Cardiac fibroblast (primary cell): ENCODE measurements at regions not wholly inside any gene's neighbourhood (a gene's known extent, or its start where the extent isn't known, plus 50 kb on each side); places are given as distances from the start of the nearest gene placed in this dataset.

Source experiments
- DNase-seq, 2 donors: peaks; one replicate each; pipeline versions ENCODE4 v3.0.0 to v3.0.0-alpha.2; 2010; ENCODE audit warnings: low read depth in 2 of 2
- H3K4me3 ChIP-seq, 2 donors: replicated peaks in 1 of 2; 1 replicate in 1 of 2; 2 replicates in 1 of 2; pipeline ENCODE4 v1.5.1; 2011; ENCODE audit warnings: low read depth in 2 of 2, low read length in 2 of 2, mild to moderate bottlenecking in 2 of 2, moderate library complexity in 1 of 2
- TF ChIP-seq, protein P1 (sequence below): IDR thresholded peaks from one replicate; pipeline ENCODE4 v1.5.1; 2011; ENCODE audit warnings: low read depth, mild to moderate bottlenecking, low read length, inconsistent platforms

DNA sequence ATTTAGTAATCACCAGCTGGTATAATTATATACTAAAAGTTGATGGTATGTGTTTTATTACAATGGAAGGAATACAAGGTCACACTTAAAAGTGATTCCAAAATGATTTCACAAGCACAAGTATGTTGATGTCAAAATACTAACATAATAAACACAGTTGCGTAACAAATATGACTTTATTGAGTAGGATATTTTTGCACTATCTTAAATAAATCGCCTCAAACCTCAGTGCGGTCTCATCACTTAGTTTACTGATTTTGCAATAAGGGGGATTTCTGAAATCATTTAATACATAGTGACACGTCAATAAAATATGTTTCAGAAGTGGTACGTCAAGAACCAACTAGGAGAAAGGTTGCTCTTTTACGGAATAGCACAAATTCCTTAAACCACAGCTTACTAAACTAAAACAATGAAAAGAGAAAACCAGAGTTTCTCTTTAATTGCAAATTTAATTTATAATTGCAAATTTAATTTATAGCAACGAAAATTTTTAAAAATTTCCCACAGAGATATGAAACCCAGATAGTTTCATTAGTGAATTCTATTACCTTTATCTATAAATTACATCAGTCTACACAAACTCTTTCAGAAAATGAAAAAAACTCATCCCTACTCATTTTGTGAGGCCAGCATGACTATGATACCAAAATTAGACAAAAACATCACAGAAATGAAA is 304.0 kb upstream of the REG3G start:
- DNase-seq, result no peak
- H3K4me3 ChIP-seq, result no peak overlapping the region
- TF ChIP-seq, protein P1, sequence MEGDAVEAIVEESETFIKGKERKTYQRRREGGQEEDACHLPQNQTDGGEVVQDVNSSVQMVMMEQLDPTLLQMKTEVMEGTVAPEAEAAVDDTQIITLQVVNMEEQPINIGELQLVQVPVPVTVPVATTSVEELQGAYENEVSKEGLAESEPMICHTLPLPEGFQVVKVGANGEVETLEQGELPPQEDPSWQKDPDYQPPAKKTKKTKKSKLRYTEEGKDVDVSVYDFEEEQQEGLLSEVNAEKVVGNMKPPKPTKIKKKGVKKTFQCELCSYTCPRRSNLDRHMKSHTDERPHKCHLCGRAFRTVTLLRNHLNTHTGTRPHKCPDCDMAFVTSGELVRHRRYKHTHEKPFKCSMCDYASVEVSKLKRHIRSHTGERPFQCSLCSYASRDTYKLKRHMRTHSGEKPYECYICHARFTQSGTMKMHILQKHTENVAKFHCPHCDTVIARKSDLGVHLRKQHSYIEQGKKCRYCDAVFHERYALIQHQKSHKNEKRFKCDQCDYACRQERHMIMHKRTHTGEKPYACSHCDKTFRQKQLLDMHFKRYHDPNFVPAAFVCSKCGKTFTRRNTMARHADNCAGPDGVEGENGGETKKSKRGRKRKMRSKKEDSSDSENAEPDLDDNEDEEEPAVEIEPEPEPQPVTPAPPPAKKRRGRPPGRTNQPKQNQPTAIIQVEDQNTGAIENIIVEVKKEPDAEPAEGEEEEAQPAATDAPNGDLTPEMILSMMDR, result no peak

DNA sequence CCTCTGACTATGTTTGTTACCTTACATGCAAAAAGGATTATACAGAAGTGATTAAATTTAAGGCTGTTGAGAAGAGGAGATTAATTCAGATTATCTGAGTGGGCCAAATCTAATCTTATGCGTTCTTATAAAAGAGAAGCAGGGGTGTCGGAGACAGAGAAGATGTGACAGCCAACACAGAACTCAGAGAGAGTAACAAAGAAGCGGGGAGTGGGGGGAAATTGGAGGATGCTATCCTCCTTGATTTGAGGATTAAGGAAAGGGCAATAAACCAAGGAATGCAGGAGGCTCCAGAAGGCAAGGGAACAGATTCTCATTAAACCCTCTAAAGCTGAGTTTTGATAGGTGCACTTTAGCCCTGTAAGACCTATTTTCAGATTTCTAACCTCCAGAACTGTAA is 291.3 kb upstream of the REG3G start:
- DNase-seq, result no peak
- H3K4me3 ChIP-seq, result no peak overlapping the region
- TF ChIP-seq, protein P1, result no peak

DNA sequence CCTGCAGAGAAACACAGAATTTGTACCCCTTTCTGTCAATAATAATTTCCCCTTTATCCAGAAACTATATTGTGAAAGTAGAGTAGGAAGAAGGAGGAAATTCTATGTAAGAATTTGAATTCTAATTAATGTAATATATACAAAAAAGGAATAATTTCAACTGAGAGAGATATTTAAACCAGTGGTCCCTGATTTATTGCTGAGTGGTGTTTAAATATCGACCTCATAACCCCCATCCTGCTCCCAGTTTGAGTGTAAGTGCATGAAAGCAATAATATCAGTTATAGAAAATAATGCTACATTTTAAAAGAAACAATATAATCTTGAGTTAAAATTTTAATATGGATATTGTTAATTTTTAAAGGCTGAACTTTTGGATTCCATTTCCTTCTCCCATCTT is 286.2 kb upstream of the REG3G start:
- TF ChIP-seq, protein P1, result no peak
- H3K4me3 ChIP-seq, result no peak overlapping the region
- no peak for DNase-seq

DNA sequence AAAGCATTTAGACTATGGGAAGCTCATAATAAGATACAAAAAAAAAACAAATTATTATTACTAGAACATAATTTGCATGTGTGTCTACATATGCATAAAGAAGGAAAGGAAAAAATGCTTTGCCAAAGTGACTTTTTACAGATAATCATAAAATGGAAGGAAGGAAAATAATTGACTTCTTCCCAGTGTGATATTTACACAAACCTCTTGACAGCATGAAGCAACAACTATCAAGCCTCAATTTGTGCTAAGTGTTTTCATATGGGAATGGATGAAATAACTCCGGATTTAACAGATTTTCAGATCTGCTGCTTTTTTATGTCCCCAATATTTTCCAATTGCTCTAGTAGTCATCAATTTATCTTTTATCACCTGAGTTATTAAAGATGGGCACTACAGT is 275.9 kb upstream of the REG3G start:
- DNase-seq, result no peak
- H3K4me3 ChIP-seq, result no peak overlapping the region

DNA sequence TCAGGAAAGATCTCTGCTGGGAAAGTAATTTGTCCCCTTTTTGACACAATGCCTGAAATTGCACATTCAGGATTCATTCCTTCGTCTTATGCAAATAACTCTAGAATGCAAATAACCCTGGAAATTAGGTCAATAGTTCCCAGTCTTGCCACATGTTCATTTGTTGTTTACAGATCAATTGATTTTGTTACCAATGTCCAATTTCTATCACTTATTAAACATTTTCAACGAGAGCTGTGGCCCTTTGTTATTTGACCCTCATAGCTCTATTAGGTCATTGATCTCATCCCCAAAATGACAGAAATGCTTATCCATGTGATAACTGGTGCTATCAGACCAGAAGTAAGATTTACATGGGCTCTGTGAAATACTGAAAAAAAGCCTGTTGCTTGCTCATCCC is 275.3 kb upstream of the REG3G start:
- DNase-seq, result no peak
- TF ChIP-seq, protein P1, result no peak
- H3K4me3 ChIP-seq, result no peak overlapping the region

More for the DNA sequence above, 275.9 kb upstream of the REG3G start:
- TF ChIP-seq, protein P1, result no peak

DNA sequence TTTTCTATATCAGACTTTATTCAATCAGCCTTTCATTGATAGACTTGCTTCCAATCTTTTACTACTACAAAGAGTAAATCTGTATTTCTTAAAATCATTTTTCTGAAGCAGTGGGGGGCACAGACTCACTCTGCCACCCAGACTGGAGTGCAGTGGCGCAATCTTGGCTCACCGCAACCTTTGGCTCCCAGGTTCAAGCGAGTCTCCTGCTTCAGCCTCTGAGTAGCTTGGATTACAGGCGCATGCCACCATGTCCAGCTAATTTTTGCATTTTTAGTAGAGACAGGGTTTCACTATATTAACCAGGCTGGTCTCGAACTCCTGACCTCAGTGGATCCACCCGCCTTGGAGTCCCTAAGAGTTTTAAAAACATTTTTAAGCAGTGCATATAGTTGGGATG is 270.6 kb upstream of the REG3G start:
- TF ChIP-seq, protein P1, result no peak
- no peak for DNase-seq
- no peak overlapping the region for H3K4me3 ChIP-seq

DNA sequence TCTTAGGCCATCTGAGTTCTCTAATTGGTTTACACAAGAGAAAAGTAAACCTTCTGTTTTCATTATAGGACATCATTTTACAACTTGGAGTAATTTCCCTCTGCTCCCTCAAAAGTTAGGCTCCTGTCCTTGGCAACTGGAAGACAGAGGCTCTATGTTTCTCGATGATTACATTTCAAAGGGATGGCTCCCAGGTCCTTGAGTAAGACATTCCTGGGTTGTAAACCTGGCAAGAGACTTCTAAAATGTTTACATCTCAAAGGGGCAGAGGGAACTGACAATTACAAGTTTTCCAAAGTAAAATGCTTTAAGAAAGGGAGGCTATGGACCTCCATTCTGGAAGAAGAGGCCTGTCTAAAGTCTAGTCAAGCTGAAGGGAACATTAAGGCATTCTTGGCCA is 268.3 kb upstream of the REG3G start:
- no peak for DNase-seq
- TF ChIP-seq, protein P1, result no peak
- no peak overlapping the region for H3K4me3 ChIP-seq
